C1 segment of cervical spinal cord (tissue), 14 donors: ENCODE measurements at regions not wholly inside any gene's neighbourhood (a gene's known extent, or its start where the extent isn't known, plus 50 kb on each side); places are given as distances from the start of the nearest gene placed in this dataset.
"Not testable (repeated sequence)": the region's sequence is repeated elsewhere in the genome, so short reads cannot be mapped to it uniquely, and the experiment has no call there.

ENCODE experiments used
- DNase-seq, 14 donors: peaks; one replicate each; lab custom pipeline; 2025; lab: John Stamatoyannopoulos, UW

DNA sequence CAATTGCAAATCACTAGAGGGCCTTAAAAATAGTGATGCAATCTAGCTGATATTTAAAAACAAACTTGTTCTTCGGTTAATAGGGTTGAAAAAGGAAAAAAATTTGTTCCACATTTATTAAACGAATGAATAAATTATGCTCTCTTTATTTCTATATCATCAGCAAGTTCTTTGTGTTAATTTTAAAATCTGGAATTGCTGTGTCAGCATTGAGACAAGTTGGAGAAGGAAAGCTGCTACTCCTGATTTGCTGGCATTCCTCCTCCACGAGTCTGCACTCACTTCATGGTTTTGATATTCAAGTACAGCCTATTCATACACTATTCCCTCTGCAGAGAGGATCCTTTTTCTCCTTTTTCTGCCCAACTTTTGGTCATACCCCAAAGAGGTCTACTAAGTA, 117.6 kb downstream of the MRPL39 start:
- no peak for DNase-seq

DNA sequence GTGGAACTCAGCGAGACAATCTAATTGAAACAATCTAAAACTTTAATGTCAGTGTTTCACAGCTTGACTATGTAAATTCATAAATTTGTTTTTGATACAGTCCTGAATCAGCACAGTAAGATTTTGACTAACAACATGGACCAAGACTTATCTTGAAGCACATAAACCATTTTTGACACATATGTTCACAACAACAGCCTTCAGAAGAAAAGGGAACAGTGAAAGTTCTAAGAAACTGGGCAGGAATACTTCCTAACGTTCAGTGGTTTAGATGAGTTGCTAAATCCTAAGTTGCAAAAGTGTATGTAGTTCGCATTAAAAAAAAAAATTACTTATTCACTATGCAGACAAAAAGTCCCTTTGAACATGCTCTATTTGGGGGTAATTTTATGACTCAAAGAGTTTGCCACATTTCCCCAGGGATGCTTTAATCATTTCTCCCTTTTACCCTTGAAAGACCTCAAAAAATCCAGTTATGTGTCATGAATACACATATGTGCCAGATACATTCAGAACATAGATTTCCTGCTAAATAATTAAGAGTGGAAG, 120.2 kb downstream of the MRPL39 start:
- DNase-seq = no peak

DNA sequence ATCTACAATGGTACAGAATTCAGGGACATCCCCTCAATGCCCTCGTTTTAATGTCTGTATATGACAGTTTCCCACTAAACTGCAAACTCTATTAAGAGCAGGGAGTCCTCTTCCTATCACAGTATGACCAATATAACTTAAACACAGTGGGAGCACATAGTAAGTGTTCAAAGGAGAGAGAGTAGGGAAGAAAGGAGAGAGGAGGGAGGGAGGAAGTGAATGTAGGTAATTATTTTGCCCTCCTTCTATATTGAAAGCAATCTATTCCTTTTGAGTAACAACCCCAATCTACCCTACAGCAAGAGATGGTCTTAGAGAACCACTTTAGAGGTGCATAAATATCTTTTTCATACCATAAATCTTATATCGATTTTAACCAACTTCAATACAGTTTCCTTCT, 121.4 kb downstream of the MRPL39 start:
- DNase-seq = no peak

DNA sequence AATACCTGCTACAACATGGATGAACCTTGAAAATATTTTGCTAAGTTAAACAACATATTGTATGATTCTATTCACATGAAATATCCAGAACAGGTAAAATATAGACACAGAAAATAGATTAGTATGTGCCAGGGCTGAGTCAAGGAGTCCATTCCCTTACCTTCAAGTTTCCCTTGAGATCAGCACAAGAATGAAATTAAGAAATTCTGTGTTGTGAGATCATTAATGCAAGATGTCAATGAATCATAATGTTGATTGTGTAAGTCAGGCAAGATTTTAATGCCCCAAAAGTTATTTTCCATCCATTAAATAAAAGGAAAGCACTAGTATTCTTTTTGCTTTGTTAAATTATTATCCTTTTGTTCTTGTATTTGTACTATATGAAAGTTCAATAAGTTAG, 139.4 kb downstream of the MRPL39 start:
- no peak for DNase-seq

DNA sequence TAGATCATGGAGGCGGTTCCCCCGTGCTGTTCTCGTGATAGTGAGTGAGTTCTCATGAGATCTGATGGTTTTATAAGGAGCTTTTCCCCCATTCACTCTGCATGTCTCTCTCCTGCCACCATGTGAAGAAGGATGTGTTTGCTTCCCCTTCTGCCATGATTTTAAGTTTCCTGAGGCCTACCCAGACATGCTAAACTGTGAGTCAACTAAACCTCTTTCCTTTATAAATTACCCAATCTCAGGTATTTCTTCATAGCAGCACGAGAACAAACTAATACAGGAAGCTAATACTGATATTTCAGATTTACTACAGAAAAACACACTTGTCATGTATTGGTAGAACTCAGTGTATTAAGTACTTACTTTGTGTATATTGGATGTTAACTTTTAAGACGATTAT, 140.2 kb downstream of the MRPL39 start:
- DNase-seq = not testable (repeated sequence)

DNA sequence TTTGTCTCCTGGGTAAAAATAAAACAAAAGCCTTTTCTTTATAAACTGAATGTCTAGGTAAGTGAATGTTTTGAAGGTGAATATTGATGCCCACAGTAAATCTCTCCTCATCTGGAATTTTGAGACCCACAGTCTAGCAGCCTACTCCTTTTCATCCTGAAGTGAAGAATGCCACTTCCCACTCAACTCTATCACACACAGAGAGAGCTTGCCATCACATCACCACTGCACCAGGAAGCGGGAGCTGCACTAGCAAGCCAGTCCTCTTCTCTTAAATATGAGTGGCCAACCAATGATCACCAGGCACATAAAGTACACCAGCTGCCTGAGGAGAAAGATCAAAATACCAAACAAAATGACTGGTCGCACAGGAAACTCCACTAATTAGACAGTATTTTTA, 140.8 kb downstream of the MRPL39 start:
- no peak for DNase-seq

DNA sequence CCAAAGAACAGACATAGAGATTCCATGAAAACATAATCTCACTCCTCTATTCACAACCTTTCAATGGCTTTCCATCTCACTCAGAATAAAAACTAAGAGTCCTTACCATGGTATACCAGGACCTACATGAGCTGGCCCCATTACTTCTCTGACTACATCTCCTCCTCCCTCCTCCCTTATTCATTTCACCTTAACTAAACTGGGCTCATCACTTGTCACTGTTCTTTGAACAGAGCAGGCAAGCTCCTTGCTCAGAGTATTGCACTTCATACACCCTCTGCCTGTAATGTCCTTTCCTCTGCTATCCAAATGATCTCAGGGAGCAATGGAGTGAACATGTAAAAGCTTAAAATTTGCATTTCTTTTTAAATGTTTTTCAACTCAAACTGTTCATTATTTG, 142.0 kb downstream of the MRPL39 start:
- DNase-seq = no peak

DNA sequence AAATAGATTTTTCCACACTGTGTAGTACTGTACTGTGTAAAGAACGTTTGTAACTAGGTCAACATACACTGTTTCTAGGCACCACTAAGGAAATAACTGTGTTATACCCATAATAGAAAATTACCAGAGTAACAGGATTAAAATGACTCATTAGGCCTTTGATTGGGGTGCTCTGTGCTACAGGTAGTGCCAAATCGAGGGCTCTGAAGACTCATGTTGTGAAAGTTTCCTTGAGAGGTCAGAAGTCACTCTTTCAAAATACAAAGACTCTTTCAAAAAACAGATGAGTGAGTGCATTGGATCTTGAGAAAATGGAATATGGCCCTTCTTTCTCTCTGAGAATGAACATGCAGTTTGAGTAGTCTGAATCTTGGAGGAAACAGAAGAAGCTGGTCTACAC, 143.0 kb downstream of the MRPL39 start:
- no peak for DNase-seq

DNA sequence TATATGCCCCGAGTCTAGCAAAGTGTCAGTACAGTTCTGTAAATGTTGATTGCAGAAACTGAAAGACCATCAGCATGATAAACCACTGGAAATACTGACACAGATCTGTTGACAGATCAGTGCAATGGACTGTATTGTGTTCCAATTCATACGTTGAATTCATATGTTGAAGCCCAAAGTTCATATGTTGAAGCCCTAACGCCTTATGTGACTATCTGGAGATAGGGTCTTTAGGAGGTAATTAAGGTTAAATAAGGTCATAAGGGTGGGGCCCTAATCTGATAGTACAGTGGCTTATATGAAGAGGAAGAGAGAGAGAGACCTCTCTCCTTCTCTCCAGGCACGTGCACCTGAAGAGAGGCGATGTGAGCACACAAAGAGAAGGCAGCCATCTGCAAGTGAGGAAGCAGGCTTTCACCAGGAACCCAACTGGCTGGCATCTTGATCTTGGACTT, 144.7 kb downstream of the MRPL39 start:
- DNase-seq = no peak

DNA sequence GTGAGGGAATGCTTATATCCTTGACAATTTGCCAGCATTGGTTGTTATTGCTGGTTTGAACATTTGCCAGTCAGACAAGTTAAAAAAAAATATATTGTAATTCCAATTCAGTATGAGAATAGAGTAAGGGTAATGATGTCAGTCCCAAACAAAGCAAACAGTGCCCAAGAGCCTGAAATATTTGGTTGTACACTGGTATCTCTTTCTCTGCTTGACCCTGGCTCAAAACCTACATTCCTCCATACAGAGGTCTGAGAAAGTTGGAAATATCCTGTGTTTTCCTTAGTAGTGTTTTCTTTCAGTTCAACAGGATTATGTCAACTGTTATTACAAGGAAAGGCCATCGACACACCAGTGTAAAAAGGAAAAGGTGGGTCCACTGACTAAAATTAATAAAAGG, 145.6 kb downstream of the MRPL39 start:
- no peak for DNase-seq

DNA sequence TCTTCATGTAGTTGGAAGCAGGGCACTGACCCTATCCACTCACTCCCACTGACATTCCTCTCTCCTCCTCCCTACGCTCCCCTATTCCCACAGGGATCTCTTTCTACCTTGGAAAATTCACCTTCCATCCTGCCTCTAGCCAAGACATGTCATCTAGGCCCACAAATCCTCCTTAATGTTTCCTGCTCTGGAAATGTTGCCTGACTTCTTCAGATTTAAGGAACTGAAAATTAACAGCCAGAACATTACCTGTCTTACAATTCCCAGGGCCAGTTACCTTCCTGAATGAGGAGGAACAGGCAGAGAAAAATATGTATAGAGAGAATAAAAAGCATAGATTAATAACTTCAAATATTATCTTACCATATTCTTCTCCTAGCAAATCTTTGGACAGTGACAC, 147.3 kb downstream of the MRPL39 start:
- DNase-seq = no peak

DNA sequence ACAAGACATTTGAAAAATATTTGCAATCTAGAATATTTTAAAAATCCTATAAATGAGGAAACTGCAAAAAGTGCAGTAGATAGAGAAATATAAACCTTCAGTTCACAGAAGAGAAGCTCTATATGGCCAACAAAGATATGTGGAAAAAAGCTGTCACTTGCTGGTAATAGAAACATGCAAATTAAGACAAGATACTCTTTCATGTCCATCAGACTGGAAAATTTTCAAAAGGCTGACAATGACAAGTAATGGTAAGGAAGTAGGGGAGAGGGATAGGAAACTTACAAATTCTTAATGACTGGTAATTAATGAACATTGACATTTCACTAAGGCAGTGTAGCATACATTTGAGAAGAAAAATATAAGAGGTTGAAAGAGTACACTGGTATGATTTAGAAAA, 147.9 kb downstream of the MRPL39 start:
- DNase-seq = no peak

DNA sequence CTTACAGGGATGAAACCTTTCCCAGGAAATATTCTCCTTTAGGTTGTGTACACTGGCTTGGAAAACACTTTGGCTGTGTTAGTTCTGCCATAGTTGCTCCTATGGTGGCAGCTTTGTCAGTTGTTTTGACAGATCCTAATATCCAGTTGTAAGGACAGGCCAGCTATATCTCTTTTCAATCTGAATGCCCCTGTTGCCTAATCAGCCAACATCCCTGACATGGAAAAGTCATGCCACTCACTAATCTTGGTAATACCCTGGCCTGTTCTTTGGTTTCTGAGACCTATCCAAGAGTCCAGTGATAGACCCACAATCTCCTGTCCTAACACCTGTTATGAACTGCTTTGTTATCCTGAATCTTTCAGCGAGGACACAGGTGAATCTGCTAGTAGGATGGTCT, 148.8 kb downstream of the MRPL39 start:
- DNase-seq = no peak

DNA sequence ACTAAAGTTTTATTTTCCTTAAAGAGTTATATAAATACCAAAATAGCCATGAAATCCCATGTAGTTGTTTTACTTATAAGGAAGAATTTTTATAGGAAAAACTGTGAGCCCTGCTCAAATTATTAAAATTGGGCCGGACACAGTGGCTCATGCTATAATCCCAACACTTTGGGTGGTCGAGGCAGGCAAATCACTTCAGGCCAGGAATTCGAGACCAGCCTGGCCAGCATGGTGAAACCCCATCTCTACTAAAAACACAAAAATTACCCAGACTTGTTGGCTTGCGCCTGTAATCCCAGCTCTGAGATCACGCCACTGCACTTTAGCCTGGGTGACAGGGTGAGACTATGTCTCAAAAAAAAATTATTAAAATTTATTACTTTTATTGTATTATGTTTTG, 149.3 kb downstream of the MRPL39 start:
- no peak for DNase-seq

DNA sequence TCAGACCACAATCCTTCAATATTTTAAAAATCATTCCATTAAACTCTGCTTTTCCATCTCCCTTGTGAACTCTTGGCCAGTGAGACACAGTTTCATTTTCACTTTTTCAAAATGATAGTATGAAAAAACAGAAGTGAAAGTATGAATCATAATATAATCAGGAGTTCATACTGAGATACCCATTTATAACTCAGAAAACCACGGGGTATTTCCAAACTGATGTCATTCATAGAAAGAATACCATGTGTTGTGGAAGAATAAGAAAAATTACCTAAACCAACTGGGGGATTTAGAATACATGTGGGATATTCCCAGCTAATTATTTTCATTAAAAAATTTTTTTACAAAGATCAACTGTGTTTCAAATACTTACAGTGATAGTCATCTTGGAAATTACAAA, 149.9 kb downstream of the MRPL39 start:
- no peak for DNase-seq

DNA sequence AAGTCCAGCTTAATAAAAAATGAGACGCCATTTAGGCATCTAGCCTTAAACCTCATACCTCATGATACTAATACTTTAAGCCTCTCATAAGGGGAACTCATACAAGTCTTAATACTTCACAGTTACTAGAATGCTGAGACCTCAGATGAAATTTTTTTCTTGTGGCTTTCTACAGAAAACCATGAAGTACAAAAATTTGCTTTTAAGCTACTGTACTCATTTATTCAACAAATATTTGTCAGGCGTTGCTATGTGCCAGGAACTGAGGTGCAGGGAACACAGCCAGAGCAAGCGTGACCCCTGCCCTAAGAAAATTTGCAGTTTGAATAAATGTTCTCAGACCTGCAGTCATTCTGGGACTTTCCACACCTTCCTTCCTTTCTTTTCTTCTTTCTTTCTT, 150.6 kb downstream of the MRPL39 start:
- DNase-seq = no peak

DNA sequence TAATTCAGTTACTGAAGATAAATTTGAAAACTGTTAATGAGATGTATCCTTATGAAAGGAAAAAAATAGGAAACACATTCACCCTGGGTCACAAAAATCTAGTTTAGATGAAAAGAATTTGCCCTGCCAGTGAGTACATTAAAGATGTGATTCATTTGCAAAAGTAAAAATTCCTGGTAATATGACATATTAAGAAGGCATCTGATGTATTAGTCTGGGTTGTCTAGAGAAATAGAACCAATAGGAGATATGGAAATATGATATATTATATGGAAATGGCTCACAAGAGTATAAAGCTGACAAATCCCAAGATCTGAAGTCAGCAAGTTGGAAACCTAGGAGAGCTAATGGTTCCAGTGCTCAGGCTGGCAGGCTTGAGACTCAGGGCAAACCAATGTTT, 153.8 kb downstream of the MRPL39 start:
- no peak for DNase-seq

DNA sequence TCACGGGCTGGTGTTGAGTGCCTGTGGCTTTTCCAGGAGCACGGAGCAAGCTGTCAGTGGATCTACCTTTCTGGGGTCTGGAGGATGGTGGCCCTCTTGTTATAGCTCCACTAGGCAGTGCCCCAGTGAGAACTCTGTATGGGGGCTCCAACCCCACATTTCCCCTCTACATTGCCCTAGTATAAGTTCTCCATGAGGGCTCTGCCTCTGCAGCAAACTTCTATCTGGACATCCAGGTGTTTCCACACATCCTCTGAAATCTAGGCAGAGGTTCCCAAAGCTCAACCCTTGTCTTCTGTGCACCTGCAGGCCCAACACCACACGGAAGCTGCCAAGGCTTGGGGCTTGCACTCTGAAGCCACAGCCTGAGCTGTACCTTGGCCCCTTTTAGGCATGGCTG, 157.3 kb downstream of the MRPL39 start:
- no peak for DNase-seq

DNA sequence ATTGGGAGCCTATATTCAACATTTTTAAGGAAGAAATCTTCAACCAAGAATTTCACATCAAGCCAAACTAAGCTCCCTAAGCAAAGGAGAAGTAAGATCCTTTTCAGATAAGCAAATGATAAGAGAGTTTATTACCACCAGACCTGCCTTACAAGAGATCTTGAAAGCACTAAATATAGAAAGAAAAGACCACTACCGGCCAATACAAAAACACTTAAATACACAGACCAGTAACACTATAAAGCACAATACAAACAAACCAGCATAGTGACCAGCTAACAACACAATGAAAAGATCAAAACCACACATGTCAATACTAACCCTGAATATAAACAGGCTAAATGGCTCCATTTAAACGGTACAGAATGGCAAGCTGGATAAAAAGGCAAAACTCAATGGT, 165.4 kb downstream of the MRPL39 start:
- no peak for DNase-seq

DNA sequence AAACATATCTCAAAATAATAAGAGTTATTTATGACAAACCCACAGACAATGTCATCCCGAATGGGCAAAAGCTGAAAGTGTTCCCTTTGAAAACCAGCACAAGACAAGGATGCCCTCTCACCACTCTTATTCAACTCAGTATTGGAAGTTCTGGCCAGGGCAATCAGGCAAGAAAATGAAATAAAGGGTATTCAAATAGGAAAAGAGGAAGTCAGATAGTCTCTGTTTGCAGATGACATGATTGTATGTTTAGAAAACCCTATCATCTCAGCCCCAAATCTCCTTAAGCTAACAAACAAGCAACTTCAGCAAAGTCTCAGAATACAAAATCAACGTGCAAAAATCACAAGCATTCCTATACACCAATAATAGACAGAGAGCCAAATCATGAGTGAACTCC, 169.8 kb downstream of the MRPL39 start:
- not testable (repeated sequence) for DNase-seq

DNA sequence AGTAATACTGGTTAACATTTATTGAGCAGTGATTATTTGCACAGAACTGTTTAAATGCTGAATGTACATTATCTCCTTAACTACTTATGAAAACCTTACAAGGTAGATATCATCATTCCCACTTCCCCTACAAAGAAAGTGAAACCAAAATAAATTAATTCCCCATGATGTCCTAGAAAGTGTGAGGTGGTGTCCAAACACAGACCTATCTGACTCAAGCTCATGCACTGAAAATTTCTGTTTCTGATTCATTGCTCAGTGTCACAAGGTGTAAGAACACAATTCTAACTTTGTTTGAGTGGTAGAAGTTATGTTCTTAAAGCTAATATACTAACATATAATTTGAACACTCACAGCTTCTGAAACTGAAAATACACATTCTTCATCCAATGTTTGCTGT, 178.7 kb downstream of the MRPL39 start:
- DNase-seq = no peak

DNA sequence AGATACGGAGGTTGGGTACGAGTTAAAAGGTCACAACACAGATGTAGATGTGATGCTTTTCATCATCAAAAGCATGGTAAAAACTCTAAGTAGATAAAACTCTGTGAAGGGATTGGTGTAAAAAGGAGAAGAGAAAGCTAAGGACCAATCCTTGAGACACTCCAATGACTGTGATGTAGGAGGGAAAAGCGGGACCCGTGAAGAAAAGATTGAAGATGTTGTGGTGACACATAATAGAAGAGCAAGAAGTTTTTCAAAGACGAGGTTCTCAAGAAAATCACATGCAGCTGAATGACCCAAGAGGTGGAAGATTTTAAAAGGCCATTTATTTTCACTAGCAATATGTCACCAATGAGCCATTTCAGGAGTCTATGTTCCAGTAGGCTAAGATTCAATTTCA, 179.5 kb downstream of the MRPL39 start:
- no peak for DNase-seq

DNA sequence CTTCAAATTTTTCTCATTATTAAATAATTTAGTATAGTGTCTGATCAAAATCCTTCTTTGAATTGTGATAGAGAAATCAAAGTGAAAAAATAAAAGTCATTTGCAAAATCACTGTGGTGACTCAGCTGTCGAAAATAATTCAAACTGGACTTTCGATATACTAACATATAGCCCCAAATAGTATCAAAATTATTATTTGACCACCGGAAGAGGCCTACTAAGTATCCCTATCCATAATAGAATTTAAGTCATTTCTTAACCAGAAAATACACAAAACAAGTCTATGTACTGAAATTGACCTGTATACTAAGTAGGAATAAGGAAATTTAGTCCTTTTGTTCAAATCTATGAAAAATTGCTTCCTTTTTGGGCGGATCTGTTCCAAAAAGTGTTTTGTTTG, 180.7 kb downstream of the MRPL39 start:
- DNase-seq = no peak

DNA sequence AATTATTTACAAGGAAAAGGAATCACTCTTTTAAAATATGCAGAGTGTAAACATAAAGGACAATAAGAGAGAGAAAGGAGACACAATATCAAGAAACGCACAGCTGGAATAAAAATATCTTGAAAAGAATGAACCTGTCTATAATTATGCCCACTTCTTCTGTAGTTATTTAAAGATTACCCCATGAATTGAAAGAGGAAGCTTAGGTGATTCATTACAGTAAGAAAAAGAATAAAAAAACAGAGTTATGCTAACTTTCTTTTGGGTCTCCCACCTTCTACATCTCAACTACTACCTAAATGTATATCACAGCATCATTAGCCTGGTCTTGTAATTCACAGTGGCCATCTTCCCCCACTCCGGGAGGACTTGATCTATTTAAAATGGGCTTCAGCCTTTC, 182.1 kb downstream of the MRPL39 start:
- DNase-seq = no peak

DNA sequence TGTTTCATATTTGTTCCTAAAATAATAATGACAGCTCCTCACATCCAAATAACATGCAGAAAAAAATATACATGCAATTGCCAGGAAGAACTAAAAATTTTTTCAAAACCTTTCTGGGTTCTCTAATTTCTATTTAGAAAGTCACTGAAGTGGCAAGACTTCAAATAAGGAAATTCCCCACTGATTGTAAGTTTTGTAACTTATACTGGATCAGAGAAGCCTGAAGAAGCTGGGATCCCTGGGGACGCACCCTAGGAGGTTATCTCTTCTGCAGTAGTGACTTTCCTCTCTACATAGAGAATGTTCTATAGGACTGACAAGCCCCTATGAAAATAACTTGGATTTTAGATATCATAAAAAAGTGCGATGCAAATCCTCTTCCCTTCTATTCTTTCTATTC, 182.6 kb downstream of the MRPL39 start:
- no peak for DNase-seq
